KBM-7 (cell line): ENCODE measurements at regions not wholly inside any gene's neighbourhood (a gene's known extent, or its start where the extent isn't known, plus 50 kb on each side); places are given as distances from the start of the nearest gene placed in this dataset.

Experiments
- DNase-seq: peaks from one replicate; pipeline ENCODE4 v3.0.0-alpha.2; 2015
- in situ Hi-C: fragments of 300-500 bp; cut with MboI; formaldehyde crosslinking; loops from 2 replicates; pipeline ENCODE4 v1.14.3; 2020; ENCODE audit warnings: low sequenced_read_pairs, low pct_unique_long_range_greater_than_20kb, mixed read lengths

- no peak for DNase-seq
- in situ Hi-C loops, result no loop called here
Observed at GRCh38 chr9:108727580-108728111, 128.1 kb downstream of the ACTL7B start.

- no peak for DNase-seq
- in situ Hi-C loops, result no loop called here
Observed at GRCh38 chr9:108724652-108725051, 131.1 kb downstream of the ACTL7B start.

- no peak for DNase-seq
- in situ Hi-C loops, result no loop called here
Observed at GRCh38 chr9:108724122-108724521, 131.7 kb downstream of the ACTL7B start.

DNA sequence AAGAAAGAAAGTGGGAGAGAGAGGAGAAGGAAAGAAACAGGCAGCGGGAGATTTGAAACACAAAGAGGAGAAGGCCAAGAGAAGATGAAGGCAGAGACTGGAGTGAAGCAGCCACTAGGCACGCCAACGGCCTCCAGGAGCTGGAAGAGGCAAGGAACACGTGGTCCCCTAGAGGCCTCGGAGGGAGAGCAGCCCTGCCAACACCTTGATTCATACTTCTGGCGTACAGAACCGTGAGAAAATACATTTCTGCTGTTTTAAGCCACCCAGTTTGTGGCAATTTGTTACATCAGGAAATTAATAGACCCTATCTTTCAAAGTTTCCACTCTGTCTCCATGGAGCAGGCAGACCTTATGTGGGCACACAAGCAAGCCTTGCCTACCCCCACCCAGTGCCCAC is 133.4 kb downstream of the ACTL7B start:
- no peak for DNase-seq
- in situ Hi-C loops, result no loop called here

- no peak for DNase-seq
- in situ Hi-C loops, result no loop called here
Observed at GRCh38 chr9:108720191-108720642, 135.6 kb downstream of the ACTL7B start.

- in situ Hi-C loops, result no loop called here
- no peak for DNase-seq
Observed at GRCh38 chr9:108710424-108710823, 145.4 kb downstream of the ACTL7B start.

DNA sequence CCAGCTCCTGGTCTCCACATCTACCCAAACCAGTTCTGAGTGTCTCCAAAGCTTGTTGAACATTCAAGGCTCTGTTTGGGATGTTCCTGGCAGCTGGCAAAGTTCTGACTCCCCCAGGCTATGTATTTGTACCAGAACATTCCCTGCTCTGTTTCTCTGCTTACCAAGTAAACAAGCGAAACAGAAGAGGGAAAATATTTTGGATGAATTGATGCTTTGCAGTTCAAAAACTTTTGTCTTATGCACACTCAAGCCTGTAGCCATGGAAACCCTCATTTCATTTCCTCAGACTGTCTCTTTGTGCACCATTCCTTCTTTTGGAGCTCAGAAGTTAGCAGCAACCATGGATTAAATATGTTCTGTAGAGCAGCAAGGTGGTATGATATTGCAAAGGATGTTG is 145.8 kb downstream of the ACTL7B start:
- DNase-seq, result no peak
- in situ Hi-C loops, result no loop called here

- DNase-seq, result no peak
- in situ Hi-C loops, result no loop called here
Observed at GRCh38 chr9:108709126-108709525, 146.7 kb downstream of the ACTL7B start.

- no peak for DNase-seq
- in situ Hi-C loops, result no loop called here
Observed at GRCh38 chr9:108708448-108708847, 147.3 kb downstream of the ACTL7B start.

GRCh38 chr9:108707120-108707519 is 148.7 kb downstream of the ACTL7B start:
- in situ Hi-C loops, result no loop called here

GRCh38 chr9:108704156-108704852 is 151.5 kb downstream of the ACTL7B start:
- in situ Hi-C loops, result no loop called here
- DNase-seq, result no peak

More at GRCh38 chr9:108707120-108707519, 148.7 kb downstream of the ACTL7B start:
- DNase-seq, result no peak

- no peak for DNase-seq
- in situ Hi-C loops, result no loop called here
Observed at GRCh38 chr9:108703429-108703828, 152.4 kb downstream of the ACTL7B start.

DNA sequence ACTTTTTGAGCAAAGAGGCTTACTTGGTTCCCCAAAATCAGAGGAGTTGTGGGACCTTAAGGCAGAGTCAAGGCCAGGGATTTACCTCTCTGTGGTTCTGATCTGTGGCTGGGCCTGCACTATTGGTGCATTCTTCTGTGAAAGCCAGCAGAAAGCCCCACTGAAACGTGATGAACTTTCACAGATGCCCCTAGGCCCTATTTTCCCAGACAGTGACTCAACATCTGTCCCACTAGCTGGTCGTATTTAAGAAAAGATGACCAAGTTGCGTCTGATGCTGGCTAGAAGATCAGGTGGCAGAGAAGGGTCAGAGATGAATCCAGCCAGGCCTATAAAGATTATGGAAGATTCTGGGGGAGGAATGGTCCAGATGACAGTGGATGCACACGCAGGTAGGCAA is 153.1 kb downstream of the ACTL7B start:
- in situ Hi-C loops, result no loop called here
- DNase-seq, result no peak

- in situ Hi-C loops, result no loop called here
- DNase-seq, result no peak
Observed at GRCh38 chr9:108698801-108699200, 157.0 kb downstream of the ACTL7B start.

DNA sequence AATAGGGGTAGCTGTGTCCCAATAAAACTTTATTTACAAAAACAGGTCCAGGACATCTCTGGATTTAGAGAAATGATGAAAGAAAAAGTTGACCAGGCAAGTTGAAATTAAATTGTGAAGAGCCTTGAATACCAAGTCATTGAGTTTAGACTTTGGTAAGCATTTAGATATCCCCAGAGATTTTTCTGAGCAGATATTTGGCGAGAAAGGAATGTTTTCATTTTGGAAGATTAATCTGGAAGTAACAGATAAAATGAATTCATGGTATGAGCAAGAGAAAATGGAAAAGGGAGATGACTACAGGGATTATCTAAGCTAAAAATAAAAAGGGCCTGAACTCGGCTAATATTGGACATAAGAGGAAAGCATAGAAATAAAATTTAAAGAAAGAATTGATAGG is 157.6 kb downstream of the ACTL7B start:
- in situ Hi-C loops, result no loop called here
- DNase-seq, result no peak

DNA sequence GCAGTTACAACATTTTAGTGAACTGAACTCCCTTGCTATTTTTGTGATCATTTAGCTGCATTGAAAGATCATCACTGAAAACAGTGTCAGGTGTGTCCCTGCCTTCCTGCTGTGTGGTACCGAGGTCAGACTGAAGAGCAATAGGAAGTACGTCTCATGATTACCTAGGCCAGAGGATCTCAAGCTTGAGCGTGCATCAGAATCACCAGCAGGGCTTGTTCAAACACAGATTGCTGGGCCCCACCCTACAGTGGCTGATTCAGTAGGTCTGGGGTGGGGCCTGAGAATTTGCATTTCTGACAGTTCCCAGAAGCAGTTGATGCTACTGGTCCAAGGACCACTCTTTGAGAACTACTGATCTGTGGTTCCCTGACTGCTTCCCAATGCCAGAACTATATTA is 159.6 kb downstream of the ACTL7B start:
- no peak for DNase-seq
- in situ Hi-C loops, result no loop called here

GRCh38 chr9:108694170-108694569 is 161.6 kb downstream of the ACTL7B start:
- DNase-seq, result no peak
- in situ Hi-C loops, result no loop called here

DNA sequence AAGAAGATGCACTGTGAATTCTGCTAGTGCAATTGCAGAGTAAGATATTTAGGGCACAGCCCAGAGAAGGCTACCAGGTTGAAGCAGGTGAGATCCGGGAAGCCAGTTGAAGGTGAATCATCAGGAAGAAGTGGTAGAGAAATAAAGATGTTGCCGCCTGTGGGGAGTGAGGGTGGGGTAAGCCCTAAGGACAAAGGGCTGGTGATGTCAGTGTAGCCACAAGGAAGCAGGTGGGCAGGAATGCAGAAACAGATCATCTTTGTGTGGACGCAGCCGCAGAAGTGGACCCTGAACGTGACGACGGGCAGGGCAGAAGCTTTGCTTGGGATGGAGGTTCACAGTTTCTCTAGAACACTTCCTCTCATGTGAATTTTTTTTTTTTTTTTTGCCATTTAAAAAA is 164.2 kb downstream of the ACTL7B start:
- no peak for DNase-seq

DNA sequence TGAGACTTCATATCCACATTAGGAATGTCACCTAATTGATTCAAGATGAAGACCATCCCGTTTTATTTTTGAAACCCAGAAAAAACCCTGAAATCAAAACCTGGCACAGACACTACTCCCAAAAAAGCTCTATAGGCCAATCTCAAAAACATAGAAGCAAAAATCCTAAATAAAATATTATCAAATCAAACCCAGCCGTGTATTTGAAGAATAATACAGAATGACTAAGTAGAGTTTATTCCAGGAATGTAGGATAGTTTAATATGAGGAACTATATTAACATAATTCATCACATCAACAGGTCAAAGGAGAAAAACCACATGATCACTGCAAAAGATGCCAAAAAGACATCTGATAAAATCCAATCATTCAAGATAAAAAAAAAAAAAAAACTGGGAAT is 167.1 kb downstream of the ACTL7B start:
- DNase-seq, result no peak
- in situ Hi-C loops, result no loop called here

More for the DNA sequence above, 164.2 kb downstream of the ACTL7B start:
- in situ Hi-C loops, result no loop called here

GRCh38 chr9:108688051-108688450 is 167.7 kb downstream of the ACTL7B start:
- in situ Hi-C loops, result no loop called here
- DNase-seq, result no peak
